SH-SY5Y (cell line): ENCODE measurements at regions not wholly inside any gene's neighbourhood (a gene's known extent, or its start where the extent isn't known, plus 50 kb on each side); places are given as distances from the start of the nearest gene placed in this dataset.

ENCODE experiments used
- GATA2 ChIP-seq: IDR thresholded peaks from 2 replicates; pipeline ENCODE4 v1.6.1; 2011; ENCODE audit warnings: mild to moderate bottlenecking, low read depth, low read length
- GATA3 ChIP-seq: IDR thresholded peaks from 2 replicates; pipeline ENCODE4 v1.6.1; 2011; ENCODE audit warnings: low read depth, mild to moderate bottlenecking, low read length, moderate library complexity

- TF ChIP-seq GATA2 (no peak), GATA3 (no peak)
Observed at GRCh38 chr3:14289590-14290461, 111.2 kb downstream of the LSM3 start.

DNA sequence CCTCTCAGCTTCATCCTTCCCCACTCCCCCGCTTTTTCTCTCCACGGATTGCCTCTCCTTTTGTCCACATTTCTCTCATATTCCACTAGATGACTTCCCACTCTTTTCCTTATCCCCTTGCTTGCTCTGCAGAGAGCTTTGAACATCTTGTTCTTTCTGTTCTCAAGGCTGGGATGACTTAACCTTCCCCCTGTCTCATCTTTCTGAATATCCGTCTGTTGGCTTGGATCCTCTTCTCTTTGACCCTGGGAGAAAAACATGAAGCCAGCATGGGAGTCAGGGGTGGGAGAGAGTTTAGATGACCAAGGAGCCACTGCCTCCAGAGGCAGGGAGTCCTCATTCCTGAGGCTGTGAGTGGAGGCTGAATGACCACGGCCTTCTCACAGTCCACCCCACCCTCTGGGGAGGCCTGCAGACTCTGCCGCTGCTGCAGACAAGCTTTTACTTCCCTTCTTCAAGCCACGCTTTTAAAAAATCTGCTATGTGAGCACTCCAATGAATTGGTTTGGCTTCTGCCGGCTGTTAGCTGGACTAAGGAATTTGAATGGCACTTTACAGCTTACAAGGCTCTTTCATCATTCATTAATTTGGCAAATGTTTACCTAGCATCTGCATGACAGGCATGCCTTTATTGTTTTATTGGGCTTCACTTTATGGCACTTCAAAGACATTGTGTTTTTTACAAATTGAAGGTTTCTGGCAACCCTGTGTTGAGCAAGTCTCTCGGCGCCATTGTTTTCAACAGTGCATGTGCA, 111.6 kb upstream of the SLC6A6 start:
- TF ChIP-seq GATA3 = no peak
- TF ChIP-seq GATA2 = no peak

DNA sequence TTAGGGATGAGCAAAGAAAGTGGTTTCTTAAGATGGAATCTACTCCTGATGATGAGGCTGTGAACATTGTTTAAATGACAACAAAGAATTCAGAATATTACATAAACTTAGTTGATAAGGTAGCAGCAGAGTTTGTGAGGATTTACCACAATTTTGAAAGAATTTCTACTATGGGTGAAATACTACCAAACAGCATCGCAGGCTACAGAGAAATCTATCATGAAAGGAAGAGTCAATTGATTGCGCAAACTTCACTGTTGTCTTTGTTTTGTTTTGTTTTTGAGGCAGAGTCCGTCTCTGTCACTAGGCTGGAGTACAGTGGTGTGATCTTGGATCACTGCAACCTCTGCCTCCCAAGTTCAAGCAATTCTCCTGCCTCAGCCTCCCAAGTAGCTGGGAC, 107.4 kb upstream of the SLC6A6 start:
- no peak for TF ChIP-seq GATA2

GRCh38 chr3:14295801-14296200, 106.6 kb upstream of the SLC6A6 start:
- no peak for TF ChIP-seq GATA3
- TF ChIP-seq GATA2 = no peak

DNA sequence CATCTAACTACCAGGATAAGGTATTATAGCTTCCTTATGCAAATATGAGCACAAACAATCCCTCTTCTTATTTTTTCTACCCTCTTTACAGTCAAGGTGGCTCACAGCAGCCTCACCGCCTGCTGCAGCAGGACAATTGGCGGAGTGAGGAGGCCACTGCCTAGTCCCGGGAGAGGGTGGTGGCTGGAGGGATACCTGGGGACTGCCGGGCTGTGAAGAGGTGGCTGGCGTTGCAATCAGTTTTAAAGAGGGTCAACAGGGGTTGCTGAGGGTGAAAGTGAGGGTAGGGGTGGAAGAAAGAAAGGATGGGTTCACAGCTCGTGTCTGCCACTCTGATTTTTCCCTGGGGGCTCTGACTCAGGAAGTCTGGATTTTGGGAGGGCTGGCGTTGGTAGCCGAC, 105.1 kb upstream of the SLC6A6 start:
- TF ChIP-seq GATA3 (no peak), GATA2 (no peak)

DNA sequence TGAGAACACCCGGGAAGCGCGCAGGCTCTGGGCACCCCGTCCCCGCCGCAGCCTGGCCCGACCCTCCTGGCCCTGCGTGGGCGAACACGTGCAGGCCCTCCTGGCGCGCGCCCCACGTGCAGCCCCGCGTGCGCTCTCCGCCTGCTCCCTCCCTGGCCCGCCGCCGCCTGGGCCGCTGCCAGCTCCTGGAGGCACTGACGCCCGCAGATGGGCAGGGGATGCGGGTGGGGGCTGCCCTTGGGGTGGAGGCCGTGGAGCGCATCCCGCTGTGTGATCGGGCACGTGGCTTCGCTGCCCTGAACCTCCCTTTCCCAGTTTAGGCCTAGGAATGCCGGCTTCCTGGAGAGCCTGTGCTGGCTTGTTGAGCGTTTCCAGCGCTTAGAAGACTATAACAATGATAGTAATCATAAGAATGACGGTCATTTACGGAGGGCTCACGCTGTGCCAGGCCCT, 104.6 kb upstream of the SLC6A6 start:
- no peak for TF ChIP-seq GATA3
- TF ChIP-seq GATA2 = no peak

DNA sequence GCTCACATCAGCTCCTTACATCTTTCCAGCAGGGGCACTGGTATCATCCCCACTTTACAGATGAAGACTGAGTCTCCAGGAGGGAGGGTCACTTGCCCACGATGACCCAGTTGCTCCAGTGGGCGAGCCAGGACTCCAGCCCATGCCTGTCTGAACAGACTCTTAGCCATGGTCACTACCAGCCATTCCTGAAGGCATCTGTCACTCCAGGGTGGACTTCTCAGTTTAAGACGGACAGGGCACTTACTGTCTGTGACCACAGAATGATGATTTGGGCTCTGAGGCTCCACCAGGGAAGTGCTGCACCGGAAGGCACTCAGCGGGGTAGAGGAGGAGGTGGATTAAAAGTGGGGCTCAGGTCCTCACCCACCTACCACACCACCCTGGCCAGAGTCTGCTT, 104.0 kb upstream of the SLC6A6 start:
- TF ChIP-seq GATA2 = no peak
- TF ChIP-seq GATA3 = no peak

DNA sequence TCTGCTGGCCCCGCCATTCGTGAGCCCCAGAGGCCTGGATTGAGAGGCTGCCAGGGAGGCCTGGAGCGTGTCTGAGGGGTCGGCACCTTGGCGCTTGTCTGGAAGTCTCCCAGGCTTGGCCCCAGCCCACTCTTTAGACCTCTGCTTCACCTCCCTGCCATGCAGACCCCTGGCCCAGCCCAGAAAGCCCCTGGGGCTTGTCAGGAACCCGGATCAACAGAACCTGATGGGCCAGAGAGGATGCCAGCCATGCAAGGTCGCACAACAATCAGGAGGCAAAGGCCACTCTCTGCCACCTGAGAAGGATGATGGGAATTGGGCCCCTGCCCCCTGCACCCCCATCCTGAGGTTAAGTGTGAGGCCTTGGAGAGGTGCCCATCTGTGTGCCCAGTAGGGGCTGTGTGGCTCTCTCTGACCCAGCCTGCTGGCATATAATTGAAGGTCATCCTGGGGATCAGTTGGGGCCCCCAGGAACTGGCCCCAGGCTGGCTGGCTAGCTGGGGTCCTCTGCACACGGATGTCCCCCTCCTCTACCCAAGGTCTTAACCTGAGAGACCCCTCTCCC, 103.3 kb upstream of the SLC6A6 start:
- no peak for TF ChIP-seq GATA2
- no peak for TF ChIP-seq GATA3

DNA sequence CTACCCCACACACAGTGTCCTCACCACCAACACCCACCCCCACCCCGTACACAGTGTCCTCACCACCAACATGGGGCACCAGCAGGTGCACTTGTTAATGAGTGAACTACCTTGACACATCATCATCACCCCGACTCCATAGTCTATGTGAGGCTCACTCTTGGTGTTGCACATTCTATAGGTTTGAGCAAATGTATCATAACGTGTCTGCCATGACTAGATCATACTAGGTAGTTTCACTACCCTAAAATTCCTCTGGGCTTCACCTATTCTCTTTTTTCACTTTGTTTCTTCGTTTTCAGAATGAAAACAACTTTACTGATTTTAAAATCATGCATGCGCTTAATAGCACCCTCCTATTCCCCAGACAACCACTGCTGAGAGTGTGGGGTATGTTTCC, 102.6 kb upstream of the SLC6A6 start:
- no peak for TF ChIP-seq GATA3
- TF ChIP-seq GATA2 = no peak

DNA sequence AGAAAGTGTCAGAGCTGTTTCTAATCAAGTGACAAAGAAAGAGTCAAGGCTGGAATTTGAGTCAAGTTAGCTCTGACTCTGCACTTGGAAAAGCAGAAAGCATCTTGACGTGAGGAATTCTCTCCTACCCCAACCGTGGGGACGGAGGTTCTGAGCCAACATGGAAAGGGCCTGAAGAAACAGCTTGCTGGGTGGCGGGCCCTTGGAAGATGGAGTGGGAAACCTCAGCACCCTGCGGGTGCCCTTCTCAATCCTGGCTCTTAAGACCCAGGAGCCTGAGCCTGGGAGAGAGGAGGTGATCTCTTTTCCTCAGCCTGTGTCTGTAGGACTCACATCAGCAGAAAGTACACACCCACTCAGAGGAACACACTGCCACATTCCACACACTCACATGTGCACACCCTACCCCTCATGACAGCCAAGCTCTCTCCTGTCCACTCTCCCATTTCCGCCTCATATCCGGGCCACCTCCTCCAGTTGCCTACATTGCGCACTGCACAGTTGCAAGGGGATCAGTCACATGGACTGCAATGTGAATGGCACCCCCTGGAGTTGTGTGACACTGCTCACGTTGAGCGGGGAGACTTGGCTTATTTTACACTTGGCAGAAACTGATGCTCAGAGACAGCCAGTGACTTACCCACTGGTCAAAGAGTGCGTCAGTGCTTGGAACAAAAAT, 101.5 kb upstream of the SLC6A6 start:
- no peak for TF ChIP-seq GATA2
- TF ChIP-seq GATA3 = no peak

DNA sequence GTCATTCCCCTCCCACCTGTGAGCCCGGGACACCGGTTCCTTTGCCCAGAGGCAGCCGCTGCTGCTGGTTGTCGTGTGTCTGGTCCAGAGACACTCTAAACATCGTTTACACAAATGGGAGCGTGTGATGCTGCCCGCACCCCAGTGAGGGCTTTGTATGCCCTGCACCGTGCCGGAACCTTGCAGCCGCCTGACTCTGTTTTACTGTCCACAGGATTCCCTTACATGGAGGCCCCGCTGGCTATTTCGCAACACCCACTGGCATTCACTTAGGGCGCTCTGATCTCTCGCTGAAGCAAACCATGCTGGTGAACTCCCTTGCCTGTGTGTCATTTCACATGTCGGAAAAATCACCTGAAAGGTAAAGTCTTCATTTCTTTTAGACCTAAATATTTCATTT, 100.8 kb upstream of the SLC6A6 start:
- TF ChIP-seq GATA2 = no peak

DNA sequence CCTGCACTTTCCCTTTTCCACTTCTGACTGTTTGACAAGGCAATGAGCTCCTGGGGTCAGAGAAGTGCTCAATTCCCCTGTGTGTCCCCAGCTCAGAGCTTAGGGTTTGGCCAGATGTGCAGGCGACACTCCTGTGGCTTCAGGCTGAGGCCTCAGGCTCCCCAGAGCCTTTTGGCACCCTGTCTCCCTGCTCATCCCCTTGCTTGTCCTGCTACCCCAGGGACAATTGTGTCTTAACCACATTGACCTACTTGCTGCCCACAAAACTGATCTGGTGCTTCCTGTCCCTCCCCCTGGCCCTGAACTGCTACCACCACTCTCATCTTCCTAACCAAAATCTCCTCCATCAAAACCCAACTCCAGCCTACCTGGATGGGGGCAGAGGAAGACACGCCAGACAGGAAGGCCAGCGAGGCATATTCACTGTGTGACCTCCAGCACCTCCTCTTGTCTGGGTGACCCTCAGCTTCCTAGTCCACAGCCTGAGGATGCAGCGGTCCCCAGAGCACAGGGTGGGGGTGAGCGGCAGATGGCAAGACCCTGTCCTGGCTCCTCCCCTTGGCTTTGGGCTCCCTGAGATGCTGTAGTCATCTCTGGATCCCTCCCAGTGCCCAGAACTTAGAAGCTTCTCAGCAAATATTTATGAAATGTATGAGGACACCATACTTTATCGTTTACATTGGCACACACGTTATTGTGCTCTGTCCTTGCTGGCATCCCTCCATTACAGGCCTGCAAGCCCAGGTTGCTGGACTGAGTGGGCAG, 98.9 kb upstream of the SLC6A6 start:
- TF ChIP-seq GATA2 (no peak), GATA3 (no peak)

GRCh38 chr3:14304101-14305045, 98.0 kb upstream of the SLC6A6 start:
- TF ChIP-seq GATA3 (no peak), GATA2 (no peak)

DNA sequence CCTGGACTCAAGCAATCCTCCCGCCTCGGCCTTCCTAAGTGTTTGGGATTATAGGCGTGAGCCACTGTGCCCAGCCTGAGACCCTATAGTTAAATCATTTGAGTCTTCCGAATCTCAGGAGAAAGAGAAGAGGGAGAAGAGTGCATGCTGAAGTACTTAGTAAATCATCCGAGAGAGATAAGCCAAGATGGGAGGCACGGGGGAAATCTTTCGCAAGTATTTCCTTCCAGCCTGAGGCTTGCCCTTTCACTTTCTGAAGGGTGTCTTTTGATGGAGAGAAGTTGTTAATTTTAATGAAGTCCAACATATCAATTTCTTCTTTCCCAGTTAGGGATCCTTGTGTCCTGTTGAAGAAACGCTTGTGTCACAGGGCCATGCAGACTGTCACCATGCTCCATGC, 97.1 kb upstream of the SLC6A6 start:
- TF ChIP-seq GATA3 (no peak), GATA2 (no peak)
